Central memory CD8-positive, alpha-beta T cell (primary cell): ENCODE measurements at regions not wholly inside any gene's neighbourhood (a gene's known extent, or its start where the extent isn't known, plus 50 kb on each side); places are given as distances from the start of the nearest gene placed in this dataset.

Source experiments
- ATAC-seq: fragments of 150-1000 bp; cut with Tn5 transposase; replicated peaks from 2 replicates; pipeline ENCODE4 v1.10.0; 2022; ENCODE audit warnings: mild to moderate bottlenecking, moderate FRiP score, moderate number of reproducible peaks; ENCODE audit not compliant: poor library complexity, severe bottlenecking; ENCODE audit errors: extremely low read depth
- DNase-seq, 2 donors: peaks; one replicate each; pipeline ENCODE4 v3.0.0; 2021; ENCODE audit warnings: low spot score in 2 of 2
- H3K27ac Mint-ChIP-seq: one replicate; pipeline ENCODE4 v1.8.0; 2022; ENCODE audit warnings: low read depth, mild to moderate bottlenecking, moderate library complexity, mixed read lengths
- H3K27me3 Mint-ChIP-seq: one replicate; pipeline ENCODE4 v1.8.0; 2022; ENCODE audit warnings: mixed read lengths
- H3K36me3 Mint-ChIP-seq: one replicate; pipeline ENCODE4 v1.8.0; 2022; ENCODE audit warnings: mild to moderate bottlenecking, moderate library complexity, mixed read lengths; ENCODE audit not compliant: insufficient read depth
- H3K4me1 Mint-ChIP-seq: one replicate; pipeline ENCODE4 v1.8.0; 2022; ENCODE audit warnings: mixed read lengths
- H3K4me3 Mint-ChIP-seq: one replicate; pipeline ENCODE4 v1.8.0; 2022; ENCODE audit warnings: mild to moderate bottlenecking, moderate library complexity, mixed read lengths
- H3K9me3 Mint-ChIP-seq: one replicate; pipeline ENCODE4 v1.8.0; 2022; ENCODE audit warnings: mixed read lengths

- no peaks in the 10 kb centered on the region for H3K4me1 Mint-ChIP-seq
- no peaks in the 10 kb centered on the region for H3K27me3 Mint-ChIP-seq
- DNase-seq (no peak), ATAC-seq (no peak)
- H3K4me3 Mint-ChIP-seq: no peak overlapping the region
- H3K9me3 Mint-ChIP-seq: no peaks in the 10 kb centered on the region
- no peaks in the 10 kb centered on the region for H3K36me3 Mint-ChIP-seq
- H3K27ac Mint-ChIP-seq: no peak overlapping the region
Measured at GRCh38 chr12:24054416-24054815, 104.9 kb upstream of the SOX5 start.

- H3K36me3 Mint-ChIP-seq: no peaks in the 10 kb centered on the region
- no peaks in the 10 kb centered on the region for H3K4me1 Mint-ChIP-seq
- ATAC-seq: no peak
- H3K9me3 Mint-ChIP-seq: peaks cover 6% of the 10 kb centered on the region
- no peak overlapping the region for H3K4me3 Mint-ChIP-seq
- no peak for DNase-seq
- H3K27me3 Mint-ChIP-seq: no peaks in the 10 kb centered on the region
- no peak overlapping the region for H3K27ac Mint-ChIP-seq
Measured at GRCh38 chr12:24049728-24050127, 100.3 kb upstream of the SOX5 start.

DNA sequence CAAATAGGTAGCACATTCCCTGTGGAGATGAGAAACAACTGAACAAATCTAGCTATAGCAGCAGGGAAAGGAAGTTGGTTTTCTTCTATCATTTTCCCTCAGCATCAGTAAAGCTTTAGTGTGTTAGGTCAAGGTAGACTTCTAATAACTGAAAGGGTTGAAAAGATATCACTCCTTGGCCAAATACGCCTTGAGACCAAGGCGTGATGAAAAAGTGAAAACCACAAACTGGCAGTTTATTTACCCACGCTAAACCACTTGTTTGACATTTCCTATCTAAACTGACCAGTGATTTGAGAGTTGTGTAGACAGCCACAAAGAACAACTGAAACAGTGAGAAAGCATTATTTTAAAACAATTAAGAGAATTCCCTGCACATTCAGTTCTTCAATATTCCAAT, 99.6 kb upstream of the SOX5 start:
- ATAC-seq: no peak
- H3K36me3 Mint-ChIP-seq: no peaks in the 10 kb centered on the region

GRCh38 chr12:24048446-24048845, 99.0 kb upstream of the SOX5 start:
- Mint-ChIP-seq H3K4me1 (no peaks in the 10 kb centered on the region), H3K36me3 (no peaks in the 10 kb centered on the region), H3K4me3 (no peak overlapping the region), H3K9me3 (peaks cover 6% of the 10 kb centered on the region), H3K27me3 (no peaks in the 10 kb centered on the region), H3K27ac (no peak overlapping the region)
- ATAC-seq: no peak
- DNase-seq: no peak

More for the DNA sequence above, 99.6 kb upstream of the SOX5 start:
- H3K4me1 Mint-ChIP-seq: no peaks in the 10 kb centered on the region
- DNase-seq: no peak
- peaks cover 6% of the 10 kb centered on the region for H3K9me3 Mint-ChIP-seq
- H3K27me3 Mint-ChIP-seq: no peaks in the 10 kb centered on the region
- no peak overlapping the region for H3K27ac Mint-ChIP-seq
- H3K4me3 Mint-ChIP-seq: no peak overlapping the region

DNA sequence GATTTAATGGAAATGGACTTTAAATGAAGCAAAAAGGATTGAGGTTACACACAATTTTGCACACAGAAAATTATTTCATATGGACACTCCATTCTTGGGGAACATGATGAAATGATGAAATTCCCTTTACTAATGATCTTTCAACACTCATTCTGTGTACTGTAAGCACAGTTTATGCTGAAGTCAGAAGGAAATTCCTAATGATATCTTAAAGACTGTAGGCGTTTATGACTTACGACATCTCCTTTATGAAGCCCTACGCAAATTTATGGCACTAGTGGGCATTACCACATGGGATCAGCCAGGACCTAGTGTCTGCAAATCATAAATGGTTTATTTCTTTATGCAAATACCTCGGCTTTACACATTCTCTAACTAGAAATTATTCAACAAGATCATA, 97.9 kb upstream of the SOX5 start:
- Mint-ChIP-seq H3K4me3 (no peak overlapping the region), H3K27ac (no peak overlapping the region), H3K4me1 (no peaks in the 10 kb centered on the region), H3K36me3 (no peaks in the 10 kb centered on the region), H3K27me3 (no peaks in the 10 kb centered on the region), H3K9me3 (peaks cover 6% of the 10 kb centered on the region)
- DNase-seq (no peak), ATAC-seq (no peak)

- Mint-ChIP-seq H3K27me3 (no peaks in the 10 kb centered on the region), H3K4me1 (no peaks in the 10 kb centered on the region), H3K27ac (no peak overlapping the region), H3K9me3 (peaks cover 6% of the 10 kb centered on the region), H3K36me3 (no peaks in the 10 kb centered on the region), H3K4me3 (no peak overlapping the region)
- ATAC-seq (no peak), DNase-seq (no peak)
Measured at GRCh38 chr12:24045816-24046257, 96.4 kb upstream of the SOX5 start.

- no peak overlapping the region for H3K27ac Mint-ChIP-seq
Measured at GRCh38 chr12:24044941-24045703, 95.7 kb upstream of the SOX5 start.

GRCh38 chr12:24042651-24043050, 93.2 kb upstream of the SOX5 start:
- Mint-ChIP-seq H3K36me3 (no peaks in the 10 kb centered on the region), H3K27ac (no peak overlapping the region), H3K4me1 (no peaks in the 10 kb centered on the region), H3K9me3 (peaks cover 6% of the 10 kb centered on the region), H3K4me3 (no peak overlapping the region), H3K27me3 (no peaks in the 10 kb centered on the region)
- ATAC-seq (no peak), DNase-seq (no peak)

More at GRCh38 chr12:24044941-24045703, 95.7 kb upstream of the SOX5 start:
- DNase-seq: no peak
- Mint-ChIP-seq H3K27me3 (no peaks in the 10 kb centered on the region), H3K36me3 (no peaks in the 10 kb centered on the region), H3K4me3 (no peak overlapping the region), H3K4me1 (no peaks in the 10 kb centered on the region), H3K9me3 (peaks cover 6% of the 10 kb centered on the region)
- no peak for ATAC-seq

DNA sequence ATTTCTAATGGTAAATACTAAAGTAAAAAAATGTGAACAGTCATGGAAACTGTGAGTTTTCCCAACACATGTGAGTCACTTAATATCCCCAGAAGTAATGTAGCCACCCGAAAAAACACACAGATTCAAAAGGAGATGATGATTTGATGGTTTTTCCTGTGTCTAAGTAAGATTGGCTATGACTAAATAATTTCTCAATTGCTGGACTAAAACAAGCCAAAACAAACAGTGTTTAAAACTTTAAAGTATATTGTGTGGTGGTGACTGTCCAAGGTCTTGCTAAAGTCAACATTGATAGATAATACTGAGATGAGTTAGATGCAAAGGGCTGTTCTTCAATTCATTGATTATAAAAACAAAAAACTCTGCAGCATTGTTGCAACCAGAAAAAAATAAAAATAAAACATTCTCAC, 89.6 kb upstream of the SOX5 start:
- ATAC-seq (no peak), DNase-seq (no peak)
- Mint-ChIP-seq H3K4me3 (no peak overlapping the region), H3K36me3 (no peaks in the 10 kb centered on the region), H3K27me3 (no peaks in the 10 kb centered on the region), H3K9me3 (no peaks in the 10 kb centered on the region), H3K27ac (no peak overlapping the region), H3K4me1 (no peaks in the 10 kb centered on the region)

GRCh38 chr12:24038211-24038997, 88.9 kb upstream of the SOX5 start:
- H3K9me3 Mint-ChIP-seq: no peaks in the 10 kb centered on the region
- no peaks in the 10 kb centered on the region for H3K36me3 Mint-ChIP-seq
- ATAC-seq (no peak), DNase-seq (no peak)
- no peaks in the 10 kb centered on the region for H3K27me3 Mint-ChIP-seq
- no peak overlapping the region for H3K4me3 Mint-ChIP-seq
- no peaks in the 10 kb centered on the region for H3K4me1 Mint-ChIP-seq
- no peak overlapping the region for H3K27ac Mint-ChIP-seq

DNA sequence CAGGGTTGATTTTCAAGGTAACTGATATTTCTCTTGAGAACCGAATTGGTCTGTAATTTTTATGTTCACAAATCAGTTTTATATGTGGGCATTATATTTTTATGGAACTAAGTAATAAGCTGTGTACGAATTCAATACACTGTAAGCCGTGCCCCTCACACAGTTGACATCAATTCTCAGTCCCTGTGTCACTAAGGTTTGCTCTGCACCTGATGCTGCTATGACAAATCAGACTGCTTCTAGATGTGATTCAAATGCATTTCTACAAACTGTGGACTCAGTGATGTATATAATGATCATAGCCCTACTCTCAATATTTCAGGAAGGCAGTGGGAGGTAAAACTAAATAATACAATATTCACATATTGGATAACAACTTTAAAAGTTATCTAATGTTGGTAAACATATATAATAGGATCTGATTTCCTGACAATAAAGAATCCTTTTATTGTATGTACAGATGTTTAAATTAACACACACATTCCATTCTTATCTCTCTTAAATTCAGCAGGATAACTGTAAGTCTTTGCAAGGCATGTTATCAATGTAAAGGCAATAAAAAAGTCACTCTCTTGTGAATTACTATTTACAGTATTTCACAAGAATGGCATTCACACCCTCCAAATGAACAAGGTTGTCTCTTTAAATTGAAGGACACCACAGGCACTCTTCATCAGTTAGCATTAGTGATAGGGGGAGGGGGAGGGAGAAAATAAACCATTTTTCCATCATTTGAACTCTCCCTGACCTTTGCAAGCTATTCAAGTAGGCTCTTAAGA, 87.2 kb upstream of the SOX5 start:
- Mint-ChIP-seq H3K27ac (no peak overlapping the region), H3K9me3 (no peaks in the 10 kb centered on the region), H3K4me3 (no peak overlapping the region), H3K36me3 (no peaks in the 10 kb centered on the region), H3K4me1 (no peaks in the 10 kb centered on the region), H3K27me3 (no peaks in the 10 kb centered on the region)
- DNase-seq (no peak), ATAC-seq (no peak)

- Mint-ChIP-seq H3K27ac (no peak overlapping the region), H3K4me3 (no peak overlapping the region), H3K4me1 (no peaks in the 10 kb centered on the region), H3K9me3 (peaks cover 7% of the 10 kb centered on the region), H3K27me3 (no peaks in the 10 kb centered on the region), H3K36me3 (no peaks in the 10 kb centered on the region)
- no peak for DNase-seq
- no peak for ATAC-seq
Measured at GRCh38 chr12:24034894-24035293, 85.4 kb upstream of the SOX5 start.
